Omental fat pad (tissue), 3 donors: ENCODE measurements at regions not wholly inside any gene's neighbourhood (a gene's known extent, or its start where the extent isn't known, plus 50 kb on each side); places are given as distances from the start of the nearest gene placed in this dataset.

Experiments
- ATAC-seq: fragments of 150-250 bp; one replicate; pipeline ENCODE4 v1.9.1; 2016; ENCODE audit warnings: mild to moderate bottlenecking, moderate library complexity; ENCODE audit not compliant: low FRiP score
- DNase-seq: peaks from one replicate; pipeline ENCODE4 v3.0.0-alpha.2; 2019; ENCODE audit warnings: low spot score
- CTCF ChIP-seq, 3 donors: fragments of 450-650 bp; IDR thresholded peaks; one replicate each; pipeline ENCODE4 v1.5.1; 2016 to 2017; ENCODE audit warnings: antibody characterized with exemption in 3 of 3, mild to moderate bottlenecking in 3 of 3, moderate library complexity in 2 of 3

GRCh38 chr19:13583753-13584152 lies 77.5 kb upstream of the CACNA1A start:
- DNase-seq, result no peak
- no peak for ATAC-seq
- no peak for TF ChIP-seq CTCF (IDR thresholded peaks at IDR 0.05)

DNA sequence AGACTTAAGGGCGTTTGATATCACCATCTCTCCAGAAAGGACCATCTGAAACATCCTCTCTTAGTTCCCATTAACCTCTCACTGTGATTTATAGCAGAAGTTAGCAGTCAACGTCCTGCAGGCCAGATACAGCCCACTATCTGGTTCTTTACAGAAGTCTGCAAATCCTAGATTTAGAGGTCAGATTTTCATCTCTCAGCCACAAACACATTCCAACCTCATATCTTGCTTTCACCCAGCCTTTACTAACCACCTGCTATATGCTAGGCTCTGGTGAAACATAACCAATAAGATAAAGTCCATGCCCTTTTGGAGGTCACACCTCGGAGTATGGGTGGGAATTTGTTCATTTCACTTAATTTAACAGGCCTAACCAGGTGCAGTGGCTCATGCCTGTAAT lies 76.8 kb upstream of the CACNA1A start:
- DNase-seq, result no peak
- no peak for ATAC-seq
- TF ChIP-seq CTCF (IDR thresholded peaks at IDR 0.05), result no peak

DNA sequence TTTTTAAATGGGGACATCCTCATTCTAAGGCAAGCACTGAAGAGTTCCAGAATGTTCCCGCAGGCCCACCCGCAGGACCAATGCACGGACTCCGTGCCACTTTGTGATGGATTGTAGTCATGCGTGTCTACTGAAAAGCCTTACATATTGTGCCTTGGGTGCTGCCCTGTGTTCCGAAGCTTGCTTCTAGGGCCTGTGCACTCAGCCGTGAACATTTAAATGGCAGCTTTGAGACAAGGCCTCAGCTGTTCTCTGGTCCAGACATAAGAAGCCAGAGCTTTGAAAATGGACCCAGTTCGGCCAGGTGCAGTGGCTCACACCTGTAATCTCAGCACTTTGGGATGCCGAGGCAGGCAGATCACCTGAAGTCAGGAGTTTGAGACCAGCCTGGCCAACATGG lies 75.3 kb upstream of the CACNA1A start:
- TF ChIP-seq CTCF (IDR thresholded peaks at IDR 0.05), result no peak
- ATAC-seq (no peak), DNase-seq (no peak)

GRCh38 chr19:13579388-13580060 lies 73.2 kb upstream of the CACNA1A start:
- no peak for DNase-seq
- ATAC-seq, result no peak
- no peak for TF ChIP-seq CTCF (IDR thresholded peaks at IDR 0.05)

DNA sequence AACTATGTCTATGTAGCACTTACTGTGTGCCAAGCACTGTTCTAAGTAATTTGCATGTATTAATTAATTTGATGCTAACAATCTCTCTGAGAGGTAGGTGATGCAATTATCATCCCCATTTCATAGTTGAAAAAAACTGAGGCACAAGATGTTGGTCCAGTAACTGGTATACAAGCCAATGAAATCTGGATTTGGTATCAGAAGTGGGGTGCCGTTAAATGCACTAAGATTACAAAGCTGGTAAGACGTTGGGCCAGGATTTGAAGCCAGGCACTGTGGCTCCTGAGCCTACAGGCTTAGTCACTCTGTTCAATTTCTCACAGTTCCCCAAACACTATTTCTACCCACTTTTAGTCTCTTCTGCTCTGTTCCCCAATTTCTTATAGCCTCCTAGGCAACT lies 70.4 kb upstream of the CACNA1A start:
- ATAC-seq (no peak), DNase-seq (no peak)
- no peak for TF ChIP-seq CTCF (IDR thresholded peaks at IDR 0.05)

- DNase-seq, result no peak
- TF ChIP-seq CTCF (IDR thresholded peaks at IDR 0.05), result no peak
- no peak for ATAC-seq
Observed at GRCh38 chr19:13574933-13575332, 68.7 kb upstream of the CACNA1A start.

DNA sequence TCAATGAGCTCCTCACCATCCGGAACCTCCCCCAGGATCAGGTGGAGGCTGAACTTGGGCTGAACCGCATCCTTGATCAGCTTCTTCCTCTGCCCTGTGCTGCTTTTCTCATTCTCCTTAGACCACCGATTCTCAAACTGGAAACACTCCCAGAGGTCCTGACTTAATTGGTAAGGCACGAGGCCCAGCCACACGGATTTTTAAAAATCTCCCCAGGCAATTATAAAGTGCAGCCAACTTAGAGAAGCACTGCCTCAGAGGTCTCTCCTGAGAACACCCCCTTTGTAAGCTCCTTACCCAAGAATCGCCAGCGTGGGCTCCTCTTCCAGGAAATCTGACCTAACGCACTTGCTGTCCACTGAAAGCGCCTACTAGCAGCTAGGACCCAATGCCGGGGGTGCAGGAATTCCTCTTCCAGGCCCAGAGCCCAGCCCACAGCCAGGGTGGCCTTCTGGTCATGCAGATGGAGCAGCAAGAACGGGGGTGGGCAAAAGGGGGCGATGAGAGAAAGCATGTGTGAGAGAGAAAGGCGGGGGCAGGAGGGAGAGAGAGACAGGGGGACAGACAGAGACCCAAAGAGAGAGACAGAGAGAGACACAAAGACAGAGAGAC lies 66.9 kb upstream of the CACNA1A start:
- ATAC-seq (no peak), DNase-seq (no peak)
- no peak for TF ChIP-seq CTCF (IDR thresholded peaks at IDR 0.05)
